SK-N-SH treated with all-trans-retinoic acid at 6 μM for 48 hours (cell line): ENCODE measurements at regions not wholly inside any gene's neighbourhood (a gene's known extent, or its start where the extent isn't known, plus 50 kb on each side); places are given as distances from the start of the nearest gene placed in this dataset.

Experiments
- ARNTL ChIP-seq: fragments of 450-650 bp; formaldehyde crosslinking; IDR thresholded peaks from 2 replicates; pipeline ENCODE4 v1.5.0; 2020; ENCODE audit warnings: low read depth, mild to moderate bottlenecking, moderate library complexity, borderline replicate concordance
- CSDC2 ChIP-seq: fragments of 250-450 bp; sonication (Bioruptor Pico); IDR thresholded peaks from 2 replicates; pipeline ENCODE4 v1.5.0; 2020; ENCODE audit warnings: mild to moderate bottlenecking, moderate library complexity
- OSR1 ChIP-seq: fragments of 250-450 bp; sonication (Bioruptor Pico); IDR thresholded peaks from 2 replicates; pipeline ENCODE4 v1.8.0; 2022; ENCODE audit warnings: moderate library complexity, mild to moderate bottlenecking, inconsistent platforms
- ZFP30 ChIP-seq: fragments of 450-650 bp; formaldehyde crosslinking; IDR thresholded peaks from 2 replicates; pipeline ENCODE4 v1.5.0; 2022; ENCODE audit warnings: mild to moderate bottlenecking, moderate library complexity

DNA sequence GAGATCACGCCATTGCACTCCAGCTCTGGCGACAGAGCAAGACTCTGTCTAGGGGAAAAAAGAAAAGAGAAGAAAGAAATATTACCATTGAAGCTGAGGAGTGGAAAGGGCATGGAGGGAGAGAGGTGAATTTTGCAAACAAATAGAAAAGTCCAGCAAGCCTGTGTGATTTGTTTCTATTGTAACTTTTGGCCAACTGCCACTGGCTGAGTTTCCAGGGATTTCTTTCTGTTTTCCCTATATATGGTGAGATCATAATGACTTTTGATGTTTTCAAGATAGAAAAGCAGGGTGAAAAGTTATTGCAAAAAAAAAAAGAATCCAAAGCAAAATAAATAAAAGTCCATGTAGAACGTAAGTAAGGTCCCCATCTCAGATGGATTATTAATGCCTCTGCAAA, 184.2 kb upstream of the RALGAPA2 start:
- TF ChIP-seq ZFP30 (CRISPR knock-in tag) (no peak), CSDC2 (no peak), ARNTL (CRISPR knock-in tag) (no peak), OSR1 (no peak)
